Smooth muscle cell (in vitro differentiated cells): ENCODE measurements at regions not wholly inside any gene's neighbourhood (a gene's known extent, or its start where the extent isn't known, plus 50 kb on each side); places are given as distances from the start of the nearest gene placed in this dataset.

ENCODE experiments used
- DNase-seq: peaks from one replicate; lab custom pipeline; 2025; ENCODE audit not compliant: unreplicated experiment; lab: John Stamatoyannopoulos, UW
- H2AFZ ChIP-seq: fragments of 200-600 bp; sonication (generic); 2 replicates; pipeline ENCODE4 v1.6.0; 2016; ENCODE audit warnings: antibody characterized with exemption, low read depth, mild to moderate bottlenecking
- H3F3A ChIP-seq: fragments of 200-600 bp; sonication (generic); 2 replicates; pipeline ENCODE4 v1.6.0; 2017; ENCODE audit warnings: antibody characterized with exemption, low read depth
- H3K27ac ChIP-seq: fragments of 200-600 bp; sonication (generic); 2 replicates; pipeline ENCODE4 v1.5.1; 2016; ENCODE audit warnings: low read depth, mild to moderate bottlenecking
- H3K27me3 ChIP-seq: fragments of 200-600 bp; sonication (generic); 2 replicates; pipeline ENCODE4 v1.6.1; 2016; ENCODE audit warnings: low read depth, mild to moderate bottlenecking
- H3K36me3 ChIP-seq: fragments of 200-600 bp; sonication (generic); 2 replicates; pipeline ENCODE4 v1.5.1; 2016; ENCODE audit warnings: low read depth
- H3K4me1 ChIP-seq: fragments of 200-600 bp; sonication (generic); 2 replicates; pipeline ENCODE4 v1.5.1; 2016; ENCODE audit warnings: low read depth
- H3K4me2 ChIP-seq: fragments of 200-600 bp; sonication (generic); 2 replicates; pipeline ENCODE4 v1.6.0; 2016; ENCODE audit warnings: mild to moderate bottlenecking
- H3K4me3 ChIP-seq: fragments of 200-600 bp; sonication (generic); 2 replicates; pipeline ENCODE4 v1.5.1; 2016; ENCODE audit warnings: mild to moderate bottlenecking
- H3K79me2 ChIP-seq: fragments of 200-600 bp; sonication (generic); 2 replicates; pipeline ENCODE4 v1.6.0; 2016; ENCODE audit warnings: low read depth, mild to moderate bottlenecking
- H3K9ac ChIP-seq: fragments of 200-600 bp; sonication (generic); 2 replicates; pipeline ENCODE4 v1.6.0; 2016; ENCODE audit warnings: low read depth
- H3K9me3 ChIP-seq: fragments of 200-600 bp; sonication (generic); replicated peaks from 2 replicates; pipeline ENCODE4 v1.5.1; 2016; ENCODE audit warnings: low read depth
- H4K20me1 ChIP-seq: fragments of 200-600 bp; sonication (generic); 2 replicates; pipeline ENCODE4 v1.6.0; 2016; ENCODE audit warnings: low read depth
- WGBS: methylation state at CpG from one replicate; pipeline ENCODE4 v1.1.7; 2016; ENCODE audit warnings: low lambda C conversion rate; 5-methylcytosine and 5-hydroxymethylcytosine counted together
- TF ChIP-seq, protein P1 (sequence below): fragments of 200-600 bp; sonication (generic); IDR thresholded peaks from 2 replicates; pipeline ENCODE4 v1.5.1; 2017; ENCODE audit warnings: borderline replicate concordance, mild to moderate bottlenecking, antibody characterized with exemption; ENCODE audit not compliant: insufficient read depth, poor library complexity, severe bottlenecking

- Histone ChIP-seq H3K4me2 (peak overlapping the region; percentile 60), H2AFZ (no peak overlapping the region), H3K27me3 (no peaks in the 10 kb centered on the region), H3K9me3 (no peaks in the 10 kb centered on the region), H3K36me3 (no peaks in the 10 kb centered on the region), H3K9ac (no peak overlapping the region), H3K79me2 (no peaks in the 10 kb centered on the region), H4K20me1 (no peaks in the 10 kb centered on the region), H3F3A (peaks cover 31% of the 10 kb centered on the region), H3K27ac (no peak overlapping the region), H3K4me1 (peaks cover 47% of the 10 kb centered on the region), H3K4me3 (no peak overlapping the region)
- WGBS = 24% methylated on average over 2 of the region's 2 CpGs
- DNase-seq = no peak
- TF ChIP-seq, protein P1, sequence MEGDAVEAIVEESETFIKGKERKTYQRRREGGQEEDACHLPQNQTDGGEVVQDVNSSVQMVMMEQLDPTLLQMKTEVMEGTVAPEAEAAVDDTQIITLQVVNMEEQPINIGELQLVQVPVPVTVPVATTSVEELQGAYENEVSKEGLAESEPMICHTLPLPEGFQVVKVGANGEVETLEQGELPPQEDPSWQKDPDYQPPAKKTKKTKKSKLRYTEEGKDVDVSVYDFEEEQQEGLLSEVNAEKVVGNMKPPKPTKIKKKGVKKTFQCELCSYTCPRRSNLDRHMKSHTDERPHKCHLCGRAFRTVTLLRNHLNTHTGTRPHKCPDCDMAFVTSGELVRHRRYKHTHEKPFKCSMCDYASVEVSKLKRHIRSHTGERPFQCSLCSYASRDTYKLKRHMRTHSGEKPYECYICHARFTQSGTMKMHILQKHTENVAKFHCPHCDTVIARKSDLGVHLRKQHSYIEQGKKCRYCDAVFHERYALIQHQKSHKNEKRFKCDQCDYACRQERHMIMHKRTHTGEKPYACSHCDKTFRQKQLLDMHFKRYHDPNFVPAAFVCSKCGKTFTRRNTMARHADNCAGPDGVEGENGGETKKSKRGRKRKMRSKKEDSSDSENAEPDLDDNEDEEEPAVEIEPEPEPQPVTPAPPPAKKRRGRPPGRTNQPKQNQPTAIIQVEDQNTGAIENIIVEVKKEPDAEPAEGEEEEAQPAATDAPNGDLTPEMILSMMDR = no peak
These were observed 450.9 kb upstream of the ZNF608 start for GRCh38 chr5:125197321-125197720.

GRCh38 chr5:125198270-125198974 lies 452.0 kb upstream of the ZNF608 start:
- peaks cover 31% of the 10 kb centered on the region for H3F3A ChIP-seq
- DNase-seq = no peak
- H3K4me3 ChIP-seq = no peak overlapping the region
- no peak overlapping the region for H2AFZ ChIP-seq
- H3K79me2 ChIP-seq = no peaks in the 10 kb centered on the region
- WGBS = 36% methylated on average over 3 of the region's 3 CpGs
- no peaks in the 10 kb centered on the region for H3K27me3 ChIP-seq
- H3K36me3 ChIP-seq = no peaks in the 10 kb centered on the region
- H4K20me1 ChIP-seq = no peaks in the 10 kb centered on the region
- TF ChIP-seq, protein P1 = no peak
- no peak overlapping the region for H3K27ac ChIP-seq
- no peaks in the 10 kb centered on the region for H3K9me3 ChIP-seq
- no peak overlapping the region for H3K9ac ChIP-seq
- peak overlapping the region; percentile 86 for H3K4me2 ChIP-seq
- H3K4me1 ChIP-seq = peaks cover 47% of the 10 kb centered on the region

GRCh38 chr5:125199373-125199772 lies 452.9 kb upstream of the ZNF608 start:
- DNase-seq = no peak
- Histone ChIP-seq H4K20me1 (no peaks in the 10 kb centered on the region), H3K79me2 (no peaks in the 10 kb centered on the region), H2AFZ (no peak overlapping the region), H3K9ac (no peak overlapping the region), H3K4me1 (peaks cover 47% of the 10 kb centered on the region), H3K27me3 (no peaks in the 10 kb centered on the region), H3K27ac (no peak overlapping the region), H3K4me3 (no peak overlapping the region), H3K4me2 (peak overlapping the region; percentile 86), H3K9me3 (no peaks in the 10 kb centered on the region), H3K36me3 (no peaks in the 10 kb centered on the region), H3F3A (peaks cover 31% of the 10 kb centered on the region)
- WGBS = 63% methylated on average over 2 of the region's 2 CpGs
- TF ChIP-seq, protein P1 = no peak
